ENCODE measurements at regions not wholly inside any gene's neighbourhood (a gene's known extent, or its start where the extent isn't known, plus 50 kb on each side); places are given as distances from the start of the nearest gene placed in this dataset.
"Not testable (repeated sequence)": the region's sequence is repeated elsewhere in the genome, so short reads cannot be mapped to it uniquely, and the experiment has no call there.

DNA sequence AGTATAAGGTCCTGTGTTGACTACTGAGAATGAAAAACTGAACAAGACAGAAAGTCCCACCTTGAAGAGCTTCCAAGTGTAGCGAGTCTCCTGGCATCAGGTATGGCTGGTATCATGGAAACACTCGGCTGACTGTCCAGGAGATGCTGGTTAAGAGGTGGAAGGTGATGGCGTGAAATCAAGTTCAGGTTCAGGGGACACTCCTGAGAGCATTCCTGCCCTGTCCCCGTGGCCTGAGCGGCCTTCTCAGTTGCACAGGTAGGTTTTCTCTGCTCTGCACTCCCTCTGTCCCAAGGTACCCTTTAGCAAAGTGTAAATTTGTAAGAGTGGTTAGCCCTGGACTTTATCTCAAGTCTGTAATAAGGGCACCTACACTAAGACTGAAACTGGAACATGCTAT, 713.7 kb upstream of the TPTE start:
- H3K9me3 Mint-ChIP-seq, H3K27ac Mint-ChIP-seq, H3K36me3 Mint-ChIP-seq, H3K27me3 Mint-ChIP-seq, DNase-seq, ATAC-seq, H3K4me3 Mint-ChIP-seq, H3K4me1 Mint-ChIP-seq, POLR2A ChIA-PET: not testable (repeated sequence)

DNA sequence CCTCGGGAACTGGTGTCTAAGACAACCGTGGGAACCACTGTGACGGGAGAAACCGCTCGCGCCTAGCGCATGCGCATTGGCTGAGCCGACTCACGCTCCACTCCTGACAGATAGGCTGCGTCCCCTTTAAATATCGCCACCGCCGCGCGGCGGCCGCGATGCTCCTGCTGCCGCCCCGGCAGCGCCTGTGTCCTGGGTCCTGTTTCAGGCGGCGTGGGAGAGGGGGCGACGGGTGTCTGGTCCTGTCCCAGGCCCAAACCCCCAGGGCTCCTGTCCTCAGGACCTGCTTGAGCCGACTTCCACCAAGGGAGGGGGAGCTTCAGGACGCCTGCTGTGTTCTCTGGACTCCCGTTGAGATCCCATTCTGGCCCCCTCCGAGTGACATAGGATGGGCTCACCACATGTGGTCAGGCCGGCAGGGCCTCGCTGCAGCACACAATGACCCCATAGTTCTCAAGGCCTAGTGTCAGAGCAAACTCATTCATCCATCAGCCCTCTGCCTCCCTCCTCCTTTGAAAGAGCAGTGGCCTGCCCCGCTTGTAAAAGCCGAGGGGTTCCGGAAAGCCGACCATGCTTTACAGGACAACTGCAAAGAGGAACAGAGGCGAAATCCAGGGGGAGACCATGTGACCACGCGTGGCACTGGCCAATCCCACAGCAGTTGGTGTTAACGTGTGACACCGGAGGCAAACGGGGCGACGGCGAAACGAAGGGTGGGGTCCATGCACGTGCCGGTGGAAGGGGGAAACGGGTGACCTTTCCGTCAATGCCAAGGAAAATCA, 710.0 kb upstream of the TPTE start:
- H3K4me3 Mint-ChIP-seq, POLR2A ChIA-PET, ATAC-seq, DNase-seq, H3K27ac Mint-ChIP-seq, H3K4me1 Mint-ChIP-seq, H3K36me3 Mint-ChIP-seq, H3K27me3 Mint-ChIP-seq: not testable (repeated sequence)
- H3K9me3 Mint-ChIP-seq, result peaks cover 0 to 13% (median 0%) of the 10 kb centered on the region in 9 donors

DNA sequence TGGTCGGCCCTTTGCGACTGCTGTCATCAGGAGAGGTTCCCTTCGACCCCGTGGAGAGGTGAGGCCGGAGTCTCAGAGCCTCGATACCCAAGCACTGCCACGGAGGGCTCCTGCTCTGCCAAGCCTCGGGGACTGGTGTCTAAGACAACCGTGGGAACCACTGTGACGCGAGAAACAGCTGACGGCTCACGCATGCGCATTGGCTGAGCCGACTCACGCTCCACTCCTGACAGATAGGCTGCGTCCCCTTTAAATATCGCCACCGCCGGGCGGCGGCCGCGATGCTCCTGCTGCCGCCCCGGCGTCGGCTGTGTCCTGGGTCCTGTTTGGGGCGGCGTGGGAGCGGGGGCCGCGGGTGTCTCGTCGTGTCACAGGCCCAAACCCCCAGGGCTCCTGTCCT, 708.9 kb upstream of the TPTE start:
- DNase-seq, H3K27me3 Mint-ChIP-seq, H3K27ac Mint-ChIP-seq, POLR2A ChIA-PET, H3K36me3 Mint-ChIP-seq, H3K4me1 Mint-ChIP-seq, ATAC-seq, H3K4me3 Mint-ChIP-seq: not testable (repeated sequence)
- peaks cover 0 to 15% (median 0%) of the 10 kb centered on the region in 9 donors for H3K9me3 Mint-ChIP-seq

DNA sequence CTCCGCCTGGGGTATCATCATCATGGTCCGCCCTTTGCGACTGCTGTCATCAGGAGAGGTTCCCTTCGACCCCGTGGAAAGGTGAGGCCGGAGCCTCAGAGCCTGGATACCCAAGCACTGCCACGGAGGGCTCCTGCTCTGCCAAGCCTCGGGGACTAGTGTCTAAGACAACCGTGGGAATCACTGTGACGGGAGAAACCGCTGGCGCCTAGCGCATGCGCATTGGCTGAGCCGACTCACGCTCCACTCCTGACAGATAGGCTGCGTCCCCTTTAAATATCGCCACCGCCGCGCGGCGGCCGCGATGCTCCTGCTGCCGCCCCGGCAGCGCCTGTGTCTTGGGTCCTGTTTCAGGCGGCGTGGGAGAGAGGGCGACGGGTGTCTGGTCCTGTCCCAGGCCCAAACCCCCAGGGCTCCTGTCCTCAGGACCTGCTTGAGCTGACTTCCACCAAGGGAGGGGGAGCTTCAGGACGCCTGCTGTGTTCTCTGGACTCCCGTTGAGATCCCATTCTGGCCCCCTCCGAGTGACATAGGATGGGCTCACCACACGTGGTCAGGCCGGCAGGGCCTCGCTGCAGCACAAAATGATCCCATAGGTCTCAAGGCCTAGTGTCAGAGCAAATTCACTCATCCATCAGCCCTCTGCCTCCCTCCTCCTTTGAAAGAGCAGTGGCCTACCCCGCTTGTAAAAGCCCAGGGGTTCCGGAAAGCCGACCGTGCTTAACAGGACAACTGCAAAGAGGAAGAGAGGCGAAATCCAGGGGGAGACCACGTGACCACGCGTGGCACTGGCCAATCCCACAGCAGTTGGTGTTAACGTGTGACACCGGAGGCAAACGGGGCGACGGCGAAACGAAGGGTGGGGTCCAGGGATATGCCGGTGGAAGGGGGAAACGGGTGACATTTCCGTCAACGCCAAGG, 707.2 kb upstream of the TPTE start:
- POLR2A ChIA-PET, ATAC-seq, H3K36me3 Mint-ChIP-seq, H3K4me1 Mint-ChIP-seq, H3K4me3 Mint-ChIP-seq, H3K27me3 Mint-ChIP-seq, H3K27ac Mint-ChIP-seq, DNase-seq: not testable (repeated sequence)
- peaks cover 0 to 15% (median 0%) of the 10 kb centered on the region in 9 donors for H3K9me3 Mint-ChIP-seq

DNA sequence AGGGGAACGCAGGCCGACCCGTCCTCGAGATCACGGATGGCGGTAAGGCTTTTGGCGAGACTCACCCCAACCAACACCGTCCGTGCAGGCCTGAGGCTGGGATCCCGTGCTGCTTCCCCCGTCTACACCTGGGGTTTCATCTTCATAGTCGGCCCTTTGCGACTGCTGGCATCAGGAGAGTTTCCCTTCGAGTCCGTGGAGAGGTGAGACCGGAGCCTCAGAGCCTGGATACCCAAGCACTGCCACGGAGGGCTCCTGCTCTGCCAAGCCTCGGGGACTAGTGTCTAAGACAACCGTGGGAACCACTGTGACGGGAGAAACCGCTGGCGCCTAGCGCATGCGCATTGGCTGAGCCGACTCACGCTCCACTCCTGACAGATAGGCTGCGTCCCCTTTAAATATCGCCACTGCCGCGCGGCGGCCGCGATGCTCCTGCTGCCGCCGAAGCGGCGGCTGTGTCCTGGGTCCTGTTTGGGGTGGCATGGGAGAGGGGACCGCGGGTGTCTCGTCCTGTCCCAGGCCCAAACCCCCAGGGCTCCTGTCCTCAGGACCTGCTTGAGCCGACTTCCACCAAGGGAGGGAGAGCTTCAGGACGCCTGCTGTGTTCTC, 706.1 kb upstream of the TPTE start:
- H3K27me3 Mint-ChIP-seq, H3K36me3 Mint-ChIP-seq, H3K27ac Mint-ChIP-seq, POLR2A ChIA-PET, H3K4me3 Mint-ChIP-seq, DNase-seq, ATAC-seq, H3K4me1 Mint-ChIP-seq: not testable (repeated sequence)
- peaks cover 0 to 17% (median 0%) of the 10 kb centered on the region in 9 donors for H3K9me3 Mint-ChIP-seq

DNA sequence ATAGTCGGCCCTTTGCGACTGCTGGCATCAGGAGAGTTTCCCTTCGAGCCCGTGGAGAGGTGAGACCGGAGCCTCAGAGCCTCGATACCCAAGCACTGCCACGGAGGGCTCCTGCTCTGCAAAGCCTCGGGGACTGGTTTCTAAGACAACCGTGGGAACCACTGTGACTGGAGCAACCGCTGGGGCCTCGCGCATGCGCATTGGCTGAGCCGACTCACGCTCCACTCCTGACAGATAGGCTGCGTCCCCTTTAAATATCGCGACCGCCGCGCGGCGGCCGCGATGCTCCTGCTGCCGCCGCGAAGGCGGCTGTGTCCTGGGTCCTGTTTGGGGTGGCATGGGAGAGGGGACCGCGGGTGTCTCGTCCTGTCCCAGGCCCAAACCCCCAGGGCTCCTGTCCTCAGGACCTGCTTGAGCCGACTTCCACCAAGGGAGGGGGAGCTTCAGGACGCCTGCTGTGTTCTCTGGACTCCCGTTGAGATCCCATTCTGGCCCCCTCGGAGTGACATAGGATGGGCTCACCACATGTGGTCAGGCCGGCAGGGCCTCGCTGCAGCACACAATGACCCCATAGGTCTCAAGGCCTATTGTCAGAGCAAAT, 704.5 kb upstream of the TPTE start:
- DNase-seq, POLR2A ChIA-PET, H3K4me1 Mint-ChIP-seq, H3K27ac Mint-ChIP-seq, H3K4me3 Mint-ChIP-seq, ATAC-seq, H3K36me3 Mint-ChIP-seq, H3K27me3 Mint-ChIP-seq: not testable (repeated sequence)
- H3K9me3 Mint-ChIP-seq, result peaks cover 0 to 17% (median 2%) of the 10 kb centered on the region in 9 donors

DNA sequence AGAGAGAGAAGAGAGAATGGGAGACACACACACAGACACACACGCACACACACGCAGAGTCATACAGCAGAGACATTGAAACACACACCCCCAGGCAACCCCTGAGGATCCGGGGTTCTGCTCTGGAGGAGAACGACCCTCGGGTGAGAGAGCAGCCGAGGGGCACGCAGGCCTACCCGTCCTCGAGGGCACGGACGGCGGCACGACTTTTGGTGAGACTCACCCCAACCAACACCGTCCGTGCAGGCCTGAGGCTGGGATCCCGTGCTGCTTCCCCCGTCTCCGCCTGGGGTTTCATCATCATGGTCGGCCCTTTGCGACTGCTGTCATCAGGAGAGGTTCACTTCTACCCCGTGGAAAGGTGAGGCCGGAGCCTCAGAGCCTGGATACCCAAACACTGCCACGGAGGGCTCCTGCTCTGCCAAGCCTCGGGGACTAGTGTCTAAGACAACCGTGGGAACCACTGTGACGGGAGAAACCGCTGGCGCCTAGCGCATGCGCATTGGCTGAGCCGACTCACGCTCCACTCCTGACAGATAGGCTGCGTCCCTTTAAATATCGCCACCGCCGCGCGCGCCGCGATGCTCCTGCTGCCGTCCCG, 703.4 kb upstream of the TPTE start:
- ATAC-seq, H3K27ac Mint-ChIP-seq, H3K4me3 Mint-ChIP-seq, POLR2A ChIA-PET, H3K36me3 Mint-ChIP-seq, H3K4me1 Mint-ChIP-seq, DNase-seq, H3K27me3 Mint-ChIP-seq: not testable (repeated sequence)
- H3K9me3 Mint-ChIP-seq, result peaks cover 0 to 17% (median 2%) of the 10 kb centered on the region in 9 donors

DNA sequence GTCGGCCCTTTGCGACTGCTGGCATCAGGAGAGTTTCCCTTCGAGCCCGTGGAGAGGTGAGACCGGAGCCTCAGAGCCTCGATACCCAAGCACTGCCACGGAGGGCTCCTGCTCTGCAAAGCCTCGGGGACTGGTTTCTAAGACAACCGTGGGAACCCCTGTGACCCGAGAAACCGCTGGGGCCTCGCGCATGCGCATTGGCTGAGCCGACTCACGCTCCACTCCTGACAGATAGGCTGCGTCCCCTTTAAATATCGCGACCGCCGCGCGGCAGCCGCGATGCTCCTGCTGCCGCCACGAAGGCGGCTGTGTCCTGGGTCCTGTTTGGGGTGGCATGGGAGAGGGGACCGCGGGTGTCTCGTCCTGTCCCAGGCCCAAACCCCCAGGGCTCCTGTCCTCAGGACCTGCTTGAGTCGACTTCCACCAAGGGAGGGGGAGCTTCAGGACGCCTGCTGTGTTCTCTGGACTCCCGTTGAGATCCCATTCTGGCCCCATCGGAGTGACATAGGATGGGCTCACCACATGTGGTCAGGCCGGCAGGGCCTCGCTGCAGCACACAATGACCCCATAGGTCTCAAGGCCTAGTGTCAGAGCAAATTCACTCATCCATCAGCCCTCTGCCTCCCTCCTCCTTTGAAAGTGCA, 701.7 kb upstream of the TPTE start:
- POLR2A ChIA-PET, H3K27me3 Mint-ChIP-seq, ATAC-seq, H3K36me3 Mint-ChIP-seq, H3K4me3 Mint-ChIP-seq, H3K4me1 Mint-ChIP-seq, H3K27ac Mint-ChIP-seq, DNase-seq: not testable (repeated sequence)
- H3K9me3 Mint-ChIP-seq, result peaks cover 0 to 28% (median 4%) of the 10 kb centered on the region in 9 donors

DNA sequence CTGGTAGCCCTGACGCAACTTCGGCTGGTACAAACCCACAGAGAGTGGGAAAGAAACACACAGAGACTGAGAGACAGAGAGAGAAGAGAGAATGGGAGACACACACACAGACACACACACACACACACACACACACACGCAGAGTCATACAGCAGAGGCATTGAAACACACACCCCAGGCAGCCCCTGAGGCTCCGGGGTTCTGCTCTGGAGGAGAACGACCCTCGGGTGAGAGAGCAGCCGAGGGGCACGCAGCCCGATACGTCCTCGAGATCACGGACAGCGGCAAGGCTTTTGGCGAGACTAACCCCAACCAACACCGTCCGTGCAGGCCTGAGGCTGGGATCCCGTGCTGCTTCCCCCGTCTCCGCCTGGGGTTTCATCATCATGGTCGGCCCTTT, 700.8 kb upstream of the TPTE start:
- H3K27ac Mint-ChIP-seq, H3K4me3 Mint-ChIP-seq, POLR2A ChIA-PET, H3K4me1 Mint-ChIP-seq, H3K27me3 Mint-ChIP-seq, H3K36me3 Mint-ChIP-seq, ATAC-seq: not testable (repeated sequence)
- H3K9me3 Mint-ChIP-seq, result peaks cover 0 to 24% (median 4%) of the 10 kb centered on the region in 9 donors
- peak in 1 of 10 donors; percentile 42 for DNase-seq

DNA sequence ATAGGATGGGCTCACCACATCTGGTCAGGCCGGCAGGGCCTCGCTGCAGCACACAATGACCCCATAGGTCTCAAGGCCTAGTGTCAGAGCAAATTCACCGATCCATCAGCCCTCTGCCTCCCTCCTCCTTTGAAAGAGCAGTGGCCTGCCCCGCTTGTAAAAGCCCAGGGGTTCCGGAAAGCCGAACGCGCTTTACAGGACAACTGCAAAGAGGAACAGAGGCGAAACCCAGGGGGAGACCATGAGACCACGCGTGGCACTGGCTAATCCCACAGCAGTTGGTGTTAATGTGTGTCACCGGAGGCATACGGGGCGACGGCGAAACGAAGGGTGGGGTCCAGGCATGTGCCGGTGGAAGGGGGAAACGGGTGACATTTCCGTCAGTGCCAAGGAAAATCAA, 699.9 kb upstream of the TPTE start:
- H3K27ac Mint-ChIP-seq, ATAC-seq, H3K4me3 Mint-ChIP-seq, H3K27me3 Mint-ChIP-seq, H3K36me3 Mint-ChIP-seq, POLR2A ChIA-PET, H3K4me1 Mint-ChIP-seq, DNase-seq: not testable (repeated sequence)
- H3K9me3 Mint-ChIP-seq, result peaks cover 0 to 24% (median 4%) of the 10 kb centered on the region in 9 donors

DNA sequence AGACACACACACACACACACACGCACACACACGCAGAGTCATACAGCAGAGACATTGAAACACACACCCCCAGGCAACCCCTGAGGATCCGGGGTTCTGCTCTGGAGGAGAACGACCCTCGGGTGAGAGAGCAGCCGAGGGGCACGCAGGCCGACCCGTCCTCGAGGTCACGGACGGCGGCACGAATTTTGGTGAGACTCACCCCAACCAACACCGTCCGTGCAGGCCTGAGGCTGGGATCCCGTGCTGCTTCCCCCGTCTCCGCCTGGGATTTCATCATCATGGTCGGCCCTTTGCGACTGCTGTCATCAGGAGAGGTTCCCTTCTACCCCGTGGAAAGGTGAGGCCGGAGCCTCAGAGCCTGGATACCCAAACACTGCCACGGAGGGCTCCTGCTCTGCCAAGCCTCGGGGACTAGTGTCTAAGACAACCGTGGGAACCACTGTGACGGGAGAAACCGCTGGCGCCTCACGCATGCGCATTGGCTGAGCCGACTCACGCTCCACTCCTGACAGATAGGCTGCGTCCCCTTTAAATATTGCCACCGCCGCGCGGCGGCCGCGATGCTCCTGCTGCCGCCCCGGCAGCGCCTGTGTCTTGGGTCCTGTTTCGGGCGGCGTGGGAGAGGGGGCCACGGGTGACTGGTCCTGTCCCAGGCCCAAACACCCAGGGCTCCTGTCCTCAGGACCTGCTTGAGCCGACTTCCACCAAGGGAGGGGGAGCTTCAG, 699.1 kb upstream of the TPTE start:
- H3K4me1 Mint-ChIP-seq, ATAC-seq, H3K36me3 Mint-ChIP-seq, H3K27me3 Mint-ChIP-seq, H3K27ac Mint-ChIP-seq, H3K4me3 Mint-ChIP-seq, POLR2A ChIA-PET, DNase-seq: not testable (repeated sequence)
- peaks cover 0 to 22% (median 4%) of the 10 kb centered on the region in 9 donors for H3K9me3 Mint-ChIP-seq

All from naive thymus-derived CD8-positive, alpha-beta T cell (primary cell).